GM12872 (cell line): ENCODE measurements at regions not wholly inside any gene's neighbourhood (a gene's known extent, or its start where the extent isn't known, plus 50 kb on each side); places are given as distances from the start of the nearest gene placed in this dataset.

Source experiments
- CTCF ChIP-seq: IDR thresholded peaks from 3 replicates; pipeline ENCODE4 v1.5.1; 2011; ENCODE audit warnings: low read depth, mild to moderate bottlenecking, low read length, moderate library complexity; ENCODE audit not compliant: insufficient read depth

GRCh38 chr2:6556755-6557154 is 309.0 kb downstream of the CMPK2 start:
- no peak for TF ChIP-seq CTCF

- no peak for TF ChIP-seq CTCF
Observed at GRCh38 chr2:6557737-6558136, 308.0 kb downstream of the CMPK2 start.

- TF ChIP-seq CTCF, result no peak
Observed at GRCh38 chr2:6562771-6563170, 302.9 kb downstream of the CMPK2 start.

GRCh38 chr2:6564326-6564725 is 301.4 kb downstream of the CMPK2 start:
- no peak for TF ChIP-seq CTCF

- TF ChIP-seq CTCF, result no peak
Observed at GRCh38 chr2:6574121-6574520, 291.6 kb downstream of the CMPK2 start.

GRCh38 chr2:6576302-6576701 is 289.4 kb downstream of the CMPK2 start:
- TF ChIP-seq CTCF, result no peak

GRCh38 chr2:6577960-6578359 is 287.7 kb downstream of the CMPK2 start:
- TF ChIP-seq CTCF, result no peak

GRCh38 chr2:6578416-6578815 is 287.3 kb downstream of the CMPK2 start:
- TF ChIP-seq CTCF, result no peak
